SK-N-SH treated with all-trans-retinoic acid at 6 μM for 48 hours (cell line): ENCODE measurements at regions not wholly inside any gene's neighbourhood (a gene's known extent, or its start where the extent isn't known, plus 50 kb on each side); places are given as distances from the start of the nearest gene placed in this dataset.
"Not testable (repeated sequence)": the region's sequence is repeated elsewhere in the genome, so short reads cannot be mapped to it uniquely, and the experiment has no call there.

Source experiments
- ATAC-seq: fragments of 200-7000 bp; cut with Tn5 transposase; 3 replicates; pipeline ENCODE4 v1.9.1; 2020; ENCODE audit warnings: mild to moderate bottlenecking, moderate library complexity
- BACH2 ChIP-seq: fragments of 250-450 bp; sonication (Bioruptor Pico); IDR thresholded peaks from 2 replicates; pipeline ENCODE4 v1.9.0; 2021; ENCODE audit warnings: mild to moderate bottlenecking, borderline replicate concordance
- CREB5 ChIP-seq: fragments of 250-450 bp; sonication (Bioruptor Pico); IDR thresholded peaks from 2 replicates; pipeline ENCODE4 v1.5.1; 2020; ENCODE audit warnings: low read depth, mild to moderate bottlenecking, moderate library complexity
- CSRNP3 ChIP-seq: fragments of 250-450 bp; sonication (Bioruptor Pico); IDR thresholded peaks from 2 replicates; pipeline ENCODE4 v1.5.1; 2021; ENCODE audit warnings: mild to moderate bottlenecking, moderate library complexity
- ESRRG ChIP-seq: fragments of 250-450 bp; sonication (Bioruptor Pico); IDR thresholded peaks from 2 replicates; pipeline ENCODE4 v1.6.1; 2021; ENCODE audit warnings: mild to moderate bottlenecking
- GLIS3 ChIP-seq: fragments of 250-450 bp; sonication (Bioruptor Pico); IDR thresholded peaks from 2 replicates; pipeline ENCODE4 v1.5.0; 2020; ENCODE audit warnings: mild to moderate bottlenecking, moderate library complexity
- ISL1 ChIP-seq: fragments of 250-450 bp; sonication (Bioruptor Pico); IDR thresholded peaks from 2 replicates; pipeline ENCODE4 v2.1.2; 2022; ENCODE audit warnings: mild to moderate bottlenecking, moderate library complexity
- OSR1 ChIP-seq: fragments of 250-450 bp; sonication (Bioruptor Pico); IDR thresholded peaks from 2 replicates; pipeline ENCODE4 v1.8.0; 2022; ENCODE audit warnings: moderate library complexity, mild to moderate bottlenecking, inconsistent platforms
- PATZ1 ChIP-seq: fragments of 250-450 bp; sonication (Bioruptor Pico); IDR thresholded peaks from 2 replicates; pipeline ENCODE4 v1.8.0; 2020; ENCODE audit warnings: mild to moderate bottlenecking, moderate library complexity, borderline replicate concordance
- POU6F1 ChIP-seq: fragments of 250-450 bp; sonication (Bioruptor Pico); IDR thresholded peaks from 2 replicates; pipeline ENCODE4 v1.8.0; 2021; ENCODE audit warnings: low read depth, mild to moderate bottlenecking, moderate library complexity, borderline replicate concordance
- PPARA ChIP-seq: fragments of 250-450 bp; sonication (Bioruptor Pico); IDR thresholded peaks from 2 replicates; pipeline ENCODE4 v1.5.0; 2020; ENCODE audit warnings: mild to moderate bottlenecking, borderline replicate concordance
- RARB ChIP-seq: fragments of 250-450 bp; sonication (Bioruptor Pico); IDR thresholded peaks from 2 replicates; pipeline ENCODE4 v1.8.0; 2021; ENCODE audit warnings: mild to moderate bottlenecking, moderate library complexity
- SNAI2 ChIP-seq: fragments of 250-450 bp; sonication (Bioruptor Pico); IDR thresholded peaks from 2 replicates; pipeline ENCODE4 v1.5.0; 2020; ENCODE audit warnings: mild to moderate bottlenecking, moderate library complexity
- TCF4 ChIP-seq: fragments of 250-450 bp; sonication (Bioruptor Pico); IDR thresholded peaks from 2 replicates; pipeline ENCODE4 v1.8.0; 2021; ENCODE audit warnings: mild to moderate bottlenecking, moderate library complexity, borderline replicate concordance
- TOX ChIP-seq: fragments of 250-450 bp; sonication (Bioruptor Pico); IDR thresholded peaks from 2 replicates; pipeline ENCODE4 v1.8.0; 2021; ENCODE audit warnings: mild to moderate bottlenecking, moderate library complexity, borderline replicate concordance
- ZFP3 ChIP-seq: fragments of 250-450 bp; sonication (Bioruptor Pico); IDR thresholded peaks from 2 replicates; pipeline ENCODE4 v1.5.0; 2020; ENCODE audit warnings: mild to moderate bottlenecking, moderate library complexity
- ZFP30 ChIP-seq: fragments of 450-650 bp; formaldehyde crosslinking; IDR thresholded peaks from 2 replicates; pipeline ENCODE4 v1.5.0; 2022; ENCODE audit warnings: mild to moderate bottlenecking, moderate library complexity
- ZNF565 ChIP-seq: fragments of 450-650 bp; formaldehyde crosslinking; conservative IDR thresholded peaks from 2 replicates; pipeline ENCODE4 v1.5.0; 2020; ENCODE audit warnings: low read depth, mild to moderate bottlenecking, moderate library complexity
- ZNF8 ChIP-seq: fragments of 450-650 bp; formaldehyde crosslinking; IDR thresholded peaks from 2 replicates; pipeline ENCODE4 v1.5.0; 2020; ENCODE audit warnings: mild to moderate bottlenecking, moderate library complexity

- TF ChIP-seq BACH2 = no peak
- TF ChIP-seq SNAI2 = no peak
- no peak for ATAC-seq
Measured at GRCh38 chr12:67048371-67048770, 220.8 kb upstream of the CAND1 start.

- not testable (repeated sequence) for ATAC-seq
Measured at GRCh38 chr12:67049199-67049598, 220.0 kb upstream of the CAND1 start.

GRCh38 chr12:67052981-67053380, 216.2 kb upstream of the CAND1 start:
- no peak for TF ChIP-seq ZFP30 (CRISPR knock-in tag)
- no peak for TF ChIP-seq ZNF8 (CRISPR knock-in tag)
- ATAC-seq = no peak

GRCh38 chr12:67056329-67056728, 212.8 kb upstream of the CAND1 start:
- no peak for ATAC-seq
- no peak for TF ChIP-seq ZNF565 (CRISPR knock-in tag)
- TF ChIP-seq ZNF8 (CRISPR knock-in tag) = no peak
- no peak for TF ChIP-seq PATZ1 (CRISPR knock-in tag)
- no peak for TF ChIP-seq CSRNP3
- TF ChIP-seq RARB (CRISPR knock-in tag) = no peak
- TF ChIP-seq, all 23 proteins: peak for 0

GRCh38 chr12:67057072-67057471, 212.1 kb upstream of the CAND1 start:
- no peak for TF ChIP-seq TOX (CRISPR knock-in tag)
- TF ChIP-seq ZNF8 (CRISPR knock-in tag) = no peak
- no peak for TF ChIP-seq OSR1 (CRISPR knock-in tag)
- TF ChIP-seq ZFP3 (CRISPR knock-in tag) = no peak
- no peak for TF ChIP-seq CREB5 (CRISPR knock-in tag)
- no peak for TF ChIP-seq ZFP30 (CRISPR knock-in tag)
- no peak for TF ChIP-seq CSRNP3
- ATAC-seq = no peak

- no peak for TF ChIP-seq ZNF565 (CRISPR knock-in tag)
- no peak for TF ChIP-seq TCF4 (CRISPR knock-in tag)
- TF ChIP-seq PATZ1 (CRISPR knock-in tag) = no peak
- no peak for TF ChIP-seq GLIS3 (CRISPR knock-in tag)
- TF ChIP-seq ESRRG = no peak
- TF ChIP-seq BACH2 = no peak
- TF ChIP-seq PPARA = no peak
- TF ChIP-seq CREB5 (CRISPR knock-in tag) = no peak
- no peak for TF ChIP-seq POU6F1 (CRISPR knock-in tag)
- TF ChIP-seq RARB (CRISPR knock-in tag) = no peak
- no peak for TF ChIP-seq ZFP3 (CRISPR knock-in tag)
- TF ChIP-seq ZNF8 (CRISPR knock-in tag) = no peak
- TF ChIP-seq ISL1 (CRISPR knock-in tag) = no peak
- TF ChIP-seq SNAI2 = no peak
- no peak for ATAC-seq
Measured at GRCh38 chr12:67062193-67062592, 207.0 kb upstream of the CAND1 start.
